HEK293 (cell line): ENCODE measurements at regions not wholly inside any gene's neighbourhood (a gene's known extent, or its start where the extent isn't known, plus 50 kb on each side); places are given as distances from the start of the nearest gene placed in this dataset.

Experiments used
- BCL11A ChIP-seq: fragments of 450-650 bp; formaldehyde crosslinking; IDR thresholded peaks from 2 replicates; pipeline ENCODE4 v1.5.1; 2016; ENCODE audit warnings: low read depth, missing biosample characterization, missing genetic modification characterization
- CTCF ChIP-seq: fragments of 450-650 bp; formaldehyde crosslinking; IDR thresholded peaks from 2 replicates; pipeline ENCODE4 v1.5.1; 2016; ENCODE audit warnings: missing biosample characterization, missing genetic modification characterization
- GLI4 ChIP-seq: fragments of 450-650 bp; formaldehyde crosslinking; IDR thresholded peaks from 2 replicates; pipeline ENCODE4 v1.5.1; 2016; ENCODE audit warnings: missing biosample characterization, missing genetic modification characterization
- KLF10 ChIP-seq: fragments of 450-650 bp; IDR thresholded peaks from 2 replicates; pipeline ENCODE4 v1.5.1; 2018; ENCODE audit warnings: missing biosample characterization, mild to moderate bottlenecking, missing genetic modification characterization
- TCF7L2 ChIP-seq: IDR thresholded peaks from 2 replicates; pipeline ENCODE4 v1.6.1; 2011; ENCODE audit warnings: low read depth, mild to moderate bottlenecking, inconsistent platforms, low read length, moderate library complexity, borderline replicate concordance
- TSHZ1 ChIP-seq: fragments of 450-650 bp; formaldehyde crosslinking; IDR thresholded peaks from 2 replicates; pipeline ENCODE4 v1.5.1; 2016; ENCODE audit warnings: missing biosample characterization, missing genetic modification characterization, borderline replicate concordance
- WT1 ChIP-seq: fragments of 450-650 bp; formaldehyde crosslinking; IDR thresholded peaks from 2 replicates; pipeline ENCODE4 v1.5.1; 2016; ENCODE audit warnings: missing biosample characterization, missing genetic modification characterization
- ZFP41 ChIP-seq: fragments of 450-650 bp; formaldehyde crosslinking; IDR thresholded peaks from 2 replicates; pipeline ENCODE4 v1.5.1; 2016; ENCODE audit warnings: missing biosample characterization, missing genetic modification characterization, borderline replicate concordance
- ZNF133 ChIP-seq: fragments of 450-650 bp; formaldehyde crosslinking; IDR thresholded peaks from 2 replicates; pipeline ENCODE4 v1.5.1; 2016; ENCODE audit warnings: missing biosample characterization, missing genetic modification characterization
- ZNF157 ChIP-seq: fragments of 450-650 bp; formaldehyde crosslinking; IDR thresholded peaks from 2 replicates; pipeline ENCODE4 v1.5.1; 2016; ENCODE audit warnings: missing biosample characterization, missing genetic modification characterization
- ZNF510 ChIP-seq: fragments of 450-650 bp; formaldehyde crosslinking; IDR thresholded peaks from 2 replicates; pipeline ENCODE4 v1.5.1; 2018; ENCODE audit warnings: mild to moderate bottlenecking, missing genetic modification characterization, missing biosample characterization; ENCODE audit not compliant: insufficient replicate concordance
- ZNF596 ChIP-seq: fragments of 450-650 bp; IDR thresholded peaks from 2 replicates; pipeline ENCODE4 v1.5.0; 2018; ENCODE audit warnings: missing biosample characterization, mild to moderate bottlenecking, missing genetic modification characterization, moderate library complexity
- ZNF658 ChIP-seq: fragments of 450-650 bp; formaldehyde crosslinking; IDR thresholded peaks from 2 replicates; pipeline ENCODE4; 2016; ENCODE audit warnings: missing biosample characterization, missing genetic modification characterization
- ZXDB ChIP-seq: fragments of 450-650 bp; formaldehyde crosslinking; IDR thresholded peaks from 2 replicates; pipeline ENCODE4 v1.5.1; 2016; ENCODE audit warnings: missing biosample characterization, missing genetic modification characterization

- no peak for TF ChIP-seq ZNF157 (tag by site-specific recombination)
- no peak for TF ChIP-seq ZFP41 (tag by site-specific recombination)
- TF ChIP-seq ZNF133 (tag by site-specific recombination), result no peak
- no peak for TF ChIP-seq CTCF
- TF ChIP-seq TCF7L2, result no peak
- no peak for TF ChIP-seq ZXDB (tag by site-specific recombination)
- no peak for TF ChIP-seq ZNF658 (tag by site-specific recombination)
- no peak for TF ChIP-seq TSHZ1 (tag by site-specific recombination)
- no peak for TF ChIP-seq WT1 (tag by site-specific recombination)
- TF ChIP-seq BCL11A, result no peak
- TF ChIP-seq KLF10 (tag by site-specific recombination), result no peak
- no peak for TF ChIP-seq GLI4
- no peak for TF ChIP-seq ZNF510 (tag by site-specific recombination)
- no peak for TF ChIP-seq ZNF596
These were observed 85.8 kb upstream of the WDR11 start for GRCh38 chr10:120765226-120765803.
